Stimulated activated CD4-positive, alpha-beta T cell treated with anti-CD3 and anti-CD28 coated beads, Interleukin-2, amount 100 ng/mL, for 24 hours (primary cell): ENCODE measurements at regions not wholly inside any gene's neighbourhood (a gene's known extent, or its start where the extent isn't known, plus 50 kb on each side); places are given as distances from the start of the nearest gene placed in this dataset.

Source experiments
- DNase-seq, 2 donors: peaks; one replicate each; pipeline ENCODE4 v3.0.0-alpha.2; 2020

- no peak for DNase-seq
Observed at GRCh38 chr12:124503305-124503704, 64.1 kb downstream of the NCOR2 start.

DNA sequence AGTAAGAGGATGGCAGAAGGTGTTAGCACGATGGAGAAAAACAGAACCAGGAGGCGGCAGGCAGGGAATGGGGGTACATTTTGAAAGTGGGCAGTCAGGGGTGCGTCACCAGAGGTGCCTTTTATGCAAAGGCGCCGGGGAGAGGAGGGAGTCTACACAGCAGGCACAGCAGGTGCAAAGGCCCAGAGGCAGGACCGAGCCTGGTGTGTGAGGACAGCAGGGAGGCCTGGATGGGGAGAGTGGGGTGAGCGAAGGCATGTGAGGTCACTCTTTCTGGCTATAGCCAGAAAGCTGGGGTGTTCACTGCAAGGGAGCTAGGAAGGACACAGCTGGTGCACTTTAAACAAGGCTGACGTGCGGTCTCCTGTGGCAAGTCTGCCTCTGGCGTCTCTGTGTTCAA lies 65.0 kb downstream of the NCOR2 start:
- no peak for DNase-seq

DNA sequence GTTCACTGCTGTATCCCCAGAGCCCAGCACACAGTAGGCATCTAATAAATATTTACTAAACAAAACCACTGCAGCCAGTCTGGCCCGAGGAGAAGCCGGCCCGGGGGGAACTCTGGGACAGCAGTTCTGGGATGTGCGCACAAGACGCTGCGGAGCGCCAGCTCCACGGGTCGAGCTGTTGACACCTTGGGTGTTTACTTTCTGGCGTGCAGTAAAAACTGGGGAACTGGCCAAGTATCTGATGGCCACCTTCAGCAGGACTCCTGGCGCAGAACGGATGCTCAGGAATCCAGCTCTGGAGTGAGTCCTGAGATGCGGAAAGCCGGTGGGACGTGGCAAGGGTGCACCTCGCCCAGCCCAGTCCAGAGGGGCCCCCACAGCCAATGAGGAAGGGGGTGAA lies 65.6 kb downstream of the NCOR2 start:
- DNase-seq: no peak

DNA sequence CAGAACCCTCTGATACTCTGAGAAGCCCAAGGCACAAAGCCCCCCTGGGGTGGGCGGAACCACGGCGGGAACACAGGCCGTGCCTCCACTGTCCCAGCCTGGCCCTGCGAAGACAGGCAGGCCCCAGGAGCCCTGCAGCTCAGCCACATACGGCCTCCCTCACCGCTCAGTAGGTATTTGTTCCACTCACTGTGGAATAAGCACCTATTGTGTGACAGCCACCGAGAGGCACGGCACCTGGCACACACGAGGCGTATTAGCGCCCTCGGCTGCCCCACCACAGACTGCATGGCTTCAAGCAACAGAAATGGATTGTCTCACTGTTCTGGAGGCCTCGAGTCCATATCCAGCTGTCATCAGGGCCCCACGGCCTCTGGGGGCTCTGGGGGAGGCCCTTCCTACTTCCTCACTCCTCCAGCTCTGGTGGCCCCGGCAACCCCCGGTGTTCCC lies 66.3 kb downstream of the NCOR2 start:
- no peak for DNase-seq

DNA sequence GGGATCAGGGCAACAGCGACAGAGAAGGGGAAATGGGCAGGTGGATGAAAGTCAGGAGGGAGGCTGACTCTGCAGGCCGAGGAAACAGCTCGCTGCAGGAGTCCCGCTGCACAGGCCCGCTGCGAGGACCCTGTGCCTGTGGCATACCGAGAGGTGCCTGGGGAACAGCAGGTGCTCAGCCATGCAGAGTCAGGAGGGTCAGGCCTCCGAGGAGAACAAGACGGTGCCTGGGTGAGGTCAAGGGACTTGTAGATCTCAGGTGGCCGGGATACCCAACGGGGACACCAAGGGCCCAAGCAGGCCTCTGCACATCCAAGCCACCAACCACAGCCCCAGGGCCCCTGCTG lies 67.5 kb downstream of the NCOR2 start:
- DNase-seq: no peak

DNA sequence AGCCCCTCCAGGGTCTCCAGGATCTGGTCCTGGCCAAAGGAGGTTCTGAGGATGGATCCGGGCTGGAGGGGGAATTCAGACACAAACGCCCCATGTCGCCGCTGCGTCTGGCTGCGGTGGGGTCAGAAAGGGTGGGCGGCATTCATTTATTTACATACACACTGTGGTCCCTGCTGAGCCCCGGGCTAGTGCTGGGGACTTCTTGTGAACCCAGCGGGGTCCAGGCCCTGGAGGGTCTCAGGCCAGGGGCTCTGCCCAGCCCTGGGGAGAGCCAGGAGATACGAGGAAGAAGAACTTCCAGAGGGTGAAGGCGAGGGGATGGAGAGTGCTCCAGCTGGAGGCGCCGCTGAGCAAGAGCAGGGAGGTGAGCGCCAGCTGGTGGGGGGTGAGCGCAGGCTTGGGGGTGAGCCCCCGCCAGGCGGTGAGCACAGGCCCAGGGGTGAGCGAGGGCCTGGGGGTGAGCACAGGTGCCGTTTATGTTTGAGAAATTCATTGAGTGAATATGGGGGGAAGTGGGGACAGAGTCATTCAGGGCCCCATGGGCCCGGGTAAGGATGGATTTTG lies 68.1 kb downstream of the NCOR2 start:
- DNase-seq: no peak

- no peak for DNase-seq
Observed at GRCh38 chr12:124498275-124499189, 68.9 kb downstream of the NCOR2 start.

GRCh38 chr12:124497658-124498057 lies 69.8 kb downstream of the NCOR2 start:
- DNase-seq: no peak

GRCh38 chr12:124497039-124497438 lies 70.4 kb downstream of the NCOR2 start:
- DNase-seq: no peak

- DNase-seq: peak in 1 of 2 donors; percentile 31
Observed at GRCh38 chr12:124496584-124496983, 70.8 kb downstream of the NCOR2 start.

DNA sequence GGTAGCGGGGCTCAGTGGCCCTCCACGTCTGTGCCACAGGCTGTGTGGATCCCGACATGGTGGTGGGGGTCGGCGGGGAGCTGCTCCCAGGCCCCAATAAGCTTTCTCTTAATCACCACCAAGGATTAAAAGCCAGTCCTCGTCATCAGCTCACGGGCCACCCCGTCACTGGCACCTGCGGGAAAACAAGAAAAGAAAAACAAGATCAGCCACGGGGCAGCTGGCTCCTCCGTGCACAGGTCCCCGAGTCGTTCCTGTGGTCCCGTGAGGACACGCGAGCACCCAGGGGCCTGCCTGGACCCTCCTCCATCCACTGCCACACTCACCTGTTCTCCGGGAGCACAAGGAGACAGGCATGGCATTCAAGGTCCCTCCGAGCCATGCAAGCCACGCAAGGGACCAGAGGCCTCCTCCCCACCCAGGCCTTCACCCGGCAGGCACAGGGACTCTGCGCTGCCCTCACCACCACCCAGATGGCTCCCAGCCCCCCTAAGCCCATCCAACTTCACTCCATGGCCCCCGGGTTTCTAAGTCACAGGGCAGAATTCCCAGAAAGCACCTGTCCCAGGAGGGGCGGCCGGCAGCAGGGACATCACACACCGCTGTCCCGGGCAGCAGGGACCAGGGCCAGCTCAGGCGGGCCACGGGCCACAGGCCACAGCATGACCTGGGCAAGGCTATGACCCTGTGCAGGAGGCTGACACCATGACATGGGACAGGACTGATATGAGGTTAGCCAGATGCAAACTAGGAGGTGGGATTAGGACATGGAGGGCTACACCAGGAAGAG lies 72.0 kb downstream of the NCOR2 start:
- DNase-seq: no peak

DNA sequence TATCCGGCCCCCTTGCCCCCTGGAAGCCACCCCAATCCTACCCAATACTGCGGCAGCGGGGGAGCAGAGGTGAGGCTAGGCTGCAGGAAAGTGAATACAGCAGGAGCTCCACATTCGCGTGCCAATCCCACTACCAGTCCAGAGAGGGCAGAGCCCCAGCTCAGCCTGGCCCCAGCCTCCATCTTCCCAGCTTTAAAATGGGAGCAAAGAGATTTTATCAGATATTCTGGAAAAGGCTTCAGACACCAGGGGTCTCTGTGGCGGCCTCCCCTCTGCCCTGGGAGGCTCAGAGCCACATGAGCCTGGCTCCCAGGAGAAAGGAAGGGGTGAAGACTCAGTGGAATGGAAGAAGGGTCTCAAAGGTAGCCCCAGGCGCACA lies 72.7 kb downstream of the NCOR2 start:
- DNase-seq: no peak

DNA sequence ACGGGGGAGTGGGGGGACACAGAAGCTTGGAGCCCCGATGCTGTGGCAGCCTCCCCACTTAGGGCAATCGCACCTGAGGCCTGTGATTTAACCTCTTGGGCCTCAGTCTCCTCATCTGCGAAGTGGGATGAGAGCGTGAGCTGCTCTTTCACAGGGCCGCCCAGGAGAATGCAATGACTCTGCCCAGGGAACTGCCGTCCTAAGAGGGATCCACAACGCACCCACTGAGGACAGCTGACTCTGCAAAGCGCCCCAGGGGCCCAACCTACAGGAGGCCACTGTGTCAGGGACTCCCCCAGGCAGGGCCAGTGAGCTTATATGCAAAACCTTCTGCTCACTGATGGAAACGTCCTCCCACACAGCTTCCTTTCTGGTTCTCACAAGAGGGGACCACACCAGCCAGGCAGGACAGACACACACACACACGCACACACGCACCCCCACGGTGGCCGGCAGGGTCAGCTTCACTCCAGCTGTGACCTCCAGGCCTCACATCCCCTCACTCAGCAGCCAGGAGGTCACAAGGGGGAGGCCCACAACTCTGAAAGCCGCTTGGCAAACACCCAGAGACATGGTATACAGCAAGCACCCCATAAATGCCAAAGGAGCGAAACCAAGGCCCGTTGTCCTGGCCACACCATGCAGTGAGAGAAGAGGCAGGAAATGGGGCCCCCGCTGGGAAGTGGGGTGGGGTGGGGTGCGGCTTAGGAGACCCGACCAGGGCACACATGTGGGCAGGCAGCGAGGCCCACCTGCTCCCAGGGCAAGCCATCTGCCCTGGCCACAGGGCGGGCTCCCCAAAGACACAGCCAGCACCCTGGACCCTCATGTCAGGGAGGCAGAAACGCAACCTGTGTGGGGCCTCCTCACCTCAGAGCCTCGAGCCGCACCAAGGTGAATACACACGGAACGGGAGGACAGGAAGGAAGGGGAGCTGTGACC lies 73.3 kb downstream of the NCOR2 start:
- peak; percentile 61 to 74 for DNase-seq

GRCh38 chr12:124492879-124493808 lies 74.3 kb downstream of the NCOR2 start:
- DNase-seq: no peak

DNA sequence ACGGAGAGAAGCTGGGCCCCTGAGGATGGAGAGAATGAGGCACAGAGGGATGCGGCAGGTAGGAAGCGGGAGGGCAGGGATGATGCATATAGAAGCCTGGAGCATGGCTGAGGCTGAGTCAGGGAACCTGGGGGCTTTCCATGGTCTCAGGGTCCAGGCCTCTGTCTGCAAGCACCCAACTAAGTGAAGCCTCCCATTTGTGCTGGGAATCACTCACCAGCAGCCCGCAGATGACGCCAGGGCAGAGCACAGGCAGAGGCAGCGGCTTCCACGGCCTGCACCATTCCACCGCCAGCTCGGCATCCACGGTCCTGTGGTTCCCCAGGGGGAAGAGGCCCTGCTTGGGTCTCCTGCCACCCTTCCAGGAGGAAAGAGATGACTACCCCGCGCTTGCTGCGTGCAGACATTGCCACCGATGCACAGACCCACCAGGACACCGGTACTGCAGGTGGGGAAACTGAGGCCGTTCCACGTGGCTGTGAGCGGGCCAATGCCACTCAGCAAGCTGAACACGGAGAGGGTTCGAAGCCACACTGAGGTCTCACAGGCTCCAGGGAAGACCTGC lies 75.5 kb downstream of the NCOR2 start:
- DNase-seq: no peak

GRCh38 chr12:124491310-124491709 lies 76.1 kb downstream of the NCOR2 start:
- no peak for DNase-seq

DNA sequence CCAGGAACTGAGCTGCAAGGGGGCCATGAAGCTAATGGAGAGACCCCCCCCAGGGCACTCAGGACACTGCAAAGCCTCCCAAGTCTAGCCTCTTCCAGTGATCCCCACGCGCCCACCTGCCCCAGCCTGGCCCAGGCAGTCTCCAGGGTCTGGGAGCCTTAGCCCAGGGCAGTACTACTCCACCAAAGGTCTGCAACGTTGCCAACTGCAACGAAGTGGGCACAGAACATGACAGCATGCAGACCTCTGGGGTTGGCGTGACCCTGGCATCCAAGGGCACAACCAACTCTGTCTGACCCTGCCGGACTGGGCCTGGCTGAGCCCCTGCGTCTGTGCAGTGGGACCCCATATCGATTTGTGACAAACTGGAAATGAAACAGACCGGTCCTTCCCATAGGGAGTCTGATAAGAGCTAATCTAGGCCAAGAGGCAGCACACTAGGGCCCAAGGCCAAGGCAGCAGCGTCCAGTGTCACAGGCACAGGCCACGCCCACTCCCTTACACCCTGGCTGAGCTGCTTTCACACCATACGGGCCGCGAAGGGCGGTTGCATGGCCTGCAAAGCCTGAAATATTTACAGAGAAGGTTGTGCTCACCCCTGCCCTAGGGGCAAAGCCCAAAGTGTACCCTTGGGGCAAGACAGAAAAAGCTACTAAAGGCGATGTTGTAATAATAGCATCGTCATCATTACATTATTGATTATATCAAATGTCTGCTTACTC lies 76.7 kb downstream of the NCOR2 start:
- DNase-seq: no peak

GRCh38 chr12:124489915-124490583 lies 77.4 kb downstream of the NCOR2 start:
- DNase-seq: no peak

- no peak for DNase-seq
Observed at GRCh38 chr12:124489220-124489619, 78.2 kb downstream of the NCOR2 start.

DNA sequence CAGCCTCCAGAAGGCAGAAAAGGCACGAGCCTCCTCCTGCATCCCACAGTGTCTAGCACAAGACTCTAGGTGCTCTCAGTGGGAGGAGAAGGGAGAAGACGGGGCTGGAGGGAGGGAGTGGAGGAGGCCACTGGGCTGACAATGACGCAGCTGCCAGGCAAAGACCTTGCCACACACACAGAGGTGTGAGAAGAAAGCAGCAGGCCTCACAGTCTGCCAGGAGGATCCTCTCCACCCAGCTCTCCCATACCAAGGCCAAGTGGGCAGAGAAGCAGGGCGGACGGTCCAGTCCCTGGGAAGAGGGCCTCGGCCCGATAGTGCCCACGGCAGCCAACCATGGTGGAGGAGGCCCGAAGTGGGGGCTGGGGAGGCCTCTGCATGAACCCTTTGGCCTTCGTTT lies 78.9 kb downstream of the NCOR2 start:
- DNase-seq: no peak
